NCI-H1436 (cell line): ENCODE measurements at regions not wholly inside any gene's neighbourhood (a gene's known extent, or its start where the extent isn't known, plus 50 kb on each side); places are given as distances from the start of the nearest gene placed in this dataset.
A peak's percentile ranks its signal among the peaks of the same experiment; 100 is the strongest.
"Not testable (repeated sequence)": the region's sequence is repeated elsewhere in the genome, so short reads cannot be mapped to it uniquely, and the experiment has no call there.

Experiments
- DNase-seq: peaks from one replicate; lab custom pipeline; 2025; lab: John Stamatoyannopoulos, UW

DNA sequence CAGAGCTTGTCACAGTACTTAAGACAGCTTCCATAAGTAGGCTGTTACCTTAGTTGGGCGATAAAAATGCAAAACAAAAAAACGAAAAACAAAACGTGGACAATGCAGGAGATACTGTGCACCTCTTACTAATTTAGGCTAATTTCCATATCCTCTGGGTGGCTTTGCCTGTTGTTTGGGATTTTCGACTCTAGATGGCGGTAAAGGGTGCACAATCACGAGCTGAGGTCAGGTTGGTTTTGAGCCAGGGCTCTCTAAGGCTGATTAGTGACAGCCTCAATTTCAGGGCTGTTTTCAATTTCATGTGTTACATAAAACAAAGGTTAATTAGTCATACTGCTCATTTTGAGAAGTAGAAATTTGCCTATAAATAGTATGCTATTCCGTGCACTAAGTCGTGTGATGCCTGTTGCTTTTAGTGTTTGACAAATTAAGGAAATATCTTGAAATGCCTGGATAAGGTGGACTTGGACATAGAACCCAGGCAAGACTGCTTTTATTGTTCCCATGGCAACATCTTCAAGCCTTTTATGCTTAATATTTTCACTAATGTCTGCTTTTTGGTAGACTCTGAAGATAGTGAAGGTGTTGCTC lies 493.1 kb downstream of the SOCS6 start:
- peak; percentile 27 for DNase-seq

DNA sequence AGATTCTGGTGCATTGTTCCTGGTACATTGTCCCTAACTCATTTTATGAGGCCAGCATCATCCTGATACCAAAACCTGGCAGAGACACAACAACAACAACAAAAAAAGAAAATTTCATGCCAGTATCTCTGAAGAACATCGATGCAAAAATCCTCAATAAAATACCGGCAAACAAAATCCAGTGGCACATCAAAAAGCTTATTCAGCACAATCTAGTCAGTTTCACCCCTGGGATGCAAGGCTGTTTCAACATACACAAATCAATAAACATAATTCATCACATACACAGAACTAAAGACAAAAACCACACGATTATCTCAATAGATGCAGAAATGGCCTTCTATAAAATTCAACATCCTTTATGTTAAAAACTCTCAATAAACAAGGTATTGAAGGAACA lies 477.4 kb downstream of the SOCS6 start:
- DNase-seq: not testable (repeated sequence)

DNA sequence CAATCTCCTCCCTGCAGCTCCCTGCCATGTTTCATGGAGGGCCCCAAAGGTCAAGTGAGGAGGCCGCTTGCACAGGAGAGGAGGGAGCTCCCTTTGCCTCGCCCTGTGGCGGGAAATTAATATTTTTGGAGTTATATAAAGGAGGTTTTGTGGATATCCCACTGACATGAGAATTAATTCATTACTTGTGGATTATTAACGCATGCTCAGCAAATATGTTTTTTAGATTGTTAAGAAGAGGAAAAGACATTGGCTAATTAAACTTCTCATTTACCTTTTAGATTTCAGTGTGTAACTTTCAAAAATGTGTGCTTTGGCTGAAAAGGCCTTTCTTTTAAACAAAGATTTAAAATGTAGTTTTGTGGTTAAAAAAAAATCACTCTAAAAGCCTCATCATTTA lies 474.0 kb downstream of the SOCS6 start:
- DNase-seq: no peak

DNA sequence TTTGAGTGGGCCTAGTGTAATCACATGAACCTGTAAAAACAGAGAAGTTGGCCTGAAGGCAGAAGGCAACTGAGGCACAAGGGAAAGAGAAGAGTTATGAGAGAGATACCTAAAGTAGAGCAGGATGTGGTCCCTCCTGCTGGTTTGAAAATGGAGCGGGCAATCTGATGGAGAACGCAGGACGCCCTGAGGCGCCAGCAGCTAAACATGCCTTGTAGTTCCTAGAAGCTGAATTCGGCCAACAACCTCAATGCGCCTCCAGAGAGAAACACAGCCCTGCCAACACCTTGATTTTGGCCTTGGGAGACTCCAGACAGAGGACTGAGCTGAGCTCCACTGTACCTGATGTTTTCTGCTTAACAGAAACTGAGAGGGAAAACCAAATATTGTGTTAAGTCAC lies 469.9 kb downstream of the SOCS6 start:
- no peak for DNase-seq

DNA sequence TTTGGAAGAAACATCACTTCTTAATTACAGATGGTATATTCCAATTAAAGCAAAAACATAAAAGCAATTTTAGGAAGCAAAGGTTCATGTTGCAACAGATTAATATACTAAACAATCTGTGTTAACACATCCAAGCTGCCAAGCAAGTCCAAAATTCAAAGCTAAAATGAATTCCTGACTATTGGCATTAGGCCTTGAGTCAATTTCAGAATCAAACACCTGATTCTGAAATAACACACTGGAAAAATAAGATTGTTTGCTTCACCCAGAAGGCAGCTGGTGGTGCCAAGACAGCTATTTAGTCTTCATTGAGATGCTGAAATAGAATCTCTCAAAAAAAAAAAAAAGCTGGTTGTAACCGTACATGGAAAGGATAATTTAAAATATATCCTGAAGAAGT lies 465.6 kb downstream of the SOCS6 start:
- DNase-seq: no peak

DNA sequence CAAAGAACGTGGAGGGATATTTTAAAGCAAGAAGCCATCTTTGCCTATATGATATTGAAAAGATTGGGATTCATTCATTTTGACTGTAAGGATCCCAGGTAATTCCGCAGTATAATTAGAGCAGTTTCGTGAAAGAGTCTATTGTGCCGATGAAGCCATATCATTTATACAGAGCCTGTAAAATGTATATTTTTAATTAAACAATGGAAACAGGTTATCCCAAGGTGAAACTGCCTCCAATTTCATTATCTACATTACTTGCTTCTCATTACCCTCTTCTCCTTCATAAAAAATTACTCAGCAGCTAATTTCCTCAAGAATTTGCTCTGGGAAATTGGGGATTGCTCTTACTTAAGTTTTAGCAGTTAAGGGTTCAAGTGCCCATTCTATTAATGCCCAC lies 444.1 kb downstream of the SOCS6 start:
- DNase-seq: no peak

DNA sequence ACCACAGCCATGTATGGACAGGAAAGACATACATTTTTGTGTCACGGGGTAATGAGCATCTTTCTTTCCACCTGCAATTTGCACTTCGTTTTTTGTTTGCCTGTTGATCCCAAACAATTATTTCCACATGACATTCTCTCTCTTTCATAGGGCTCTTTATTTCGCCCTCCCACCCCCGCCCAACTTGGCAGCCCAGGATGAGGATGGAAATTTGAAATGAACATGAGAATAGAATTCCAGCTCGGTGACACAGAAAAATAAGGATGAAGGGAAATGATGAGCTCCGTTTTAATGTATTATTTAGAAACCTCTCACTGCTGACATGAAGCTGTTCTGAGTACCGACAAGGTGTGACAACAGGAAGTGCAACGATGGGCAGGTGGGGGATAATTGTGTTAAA lies 443.3 kb downstream of the SOCS6 start:
- DNase-seq: peak; percentile 40

DNA sequence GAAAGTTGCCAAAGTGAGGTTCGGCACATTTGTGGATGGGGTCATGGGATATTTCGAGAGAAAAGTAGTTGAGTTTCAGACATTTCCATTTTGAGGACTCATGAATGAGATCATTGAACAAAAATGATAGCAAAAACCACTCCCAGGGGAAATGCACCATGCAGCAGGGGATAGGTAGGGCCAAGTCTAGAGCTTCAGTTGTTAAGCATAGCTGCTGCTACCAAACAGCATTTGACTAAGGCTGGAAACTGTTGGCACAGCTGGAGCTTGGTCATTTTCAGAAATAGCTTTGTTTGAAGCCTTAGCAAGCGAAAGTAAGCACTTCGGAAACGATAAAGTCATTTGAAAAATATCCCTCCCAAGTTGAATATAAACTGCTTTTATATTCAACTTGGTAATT lies 431.8 kb downstream of the SOCS6 start:
- DNase-seq: no peak

DNA sequence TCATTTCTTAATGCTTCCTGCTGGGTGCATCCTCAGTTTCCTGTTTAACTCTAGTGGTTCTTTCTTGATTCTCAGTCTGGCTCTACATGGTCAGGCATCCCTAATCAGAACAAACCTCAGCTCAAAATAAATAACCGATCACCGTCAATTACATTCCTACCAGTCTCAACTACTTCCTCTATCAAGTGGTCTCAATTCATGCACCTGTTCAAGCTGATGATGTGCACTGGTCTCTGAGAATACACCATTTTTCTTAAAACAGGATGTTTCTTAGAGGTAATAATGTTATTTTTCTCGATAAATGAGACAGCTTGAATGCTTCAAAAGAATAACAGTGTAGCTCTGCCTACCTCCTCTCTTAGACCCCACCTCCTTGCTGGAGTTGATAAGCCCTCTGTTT lies 420.9 kb downstream of the SOCS6 start:
- no peak for DNase-seq

DNA sequence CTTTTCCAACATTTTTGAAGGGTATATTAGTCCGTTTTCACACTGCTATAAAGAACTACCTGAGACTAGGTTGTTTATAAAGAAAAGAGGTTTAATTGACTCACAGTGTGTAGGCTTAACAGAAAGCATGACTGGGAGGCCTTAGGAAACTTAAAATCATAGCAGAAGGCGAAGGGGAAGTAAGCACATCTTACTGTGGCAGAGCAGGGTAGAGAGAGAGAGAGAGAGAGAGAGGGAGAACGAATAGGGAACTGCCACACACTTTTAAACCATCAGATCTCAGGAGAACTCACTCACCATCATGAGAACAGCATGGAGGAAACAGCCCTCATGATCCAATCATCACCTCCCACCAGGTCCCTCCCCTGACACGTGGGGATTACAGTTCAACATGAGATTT lies 420.3 kb downstream of the SOCS6 start:
- no peak for DNase-seq

DNA sequence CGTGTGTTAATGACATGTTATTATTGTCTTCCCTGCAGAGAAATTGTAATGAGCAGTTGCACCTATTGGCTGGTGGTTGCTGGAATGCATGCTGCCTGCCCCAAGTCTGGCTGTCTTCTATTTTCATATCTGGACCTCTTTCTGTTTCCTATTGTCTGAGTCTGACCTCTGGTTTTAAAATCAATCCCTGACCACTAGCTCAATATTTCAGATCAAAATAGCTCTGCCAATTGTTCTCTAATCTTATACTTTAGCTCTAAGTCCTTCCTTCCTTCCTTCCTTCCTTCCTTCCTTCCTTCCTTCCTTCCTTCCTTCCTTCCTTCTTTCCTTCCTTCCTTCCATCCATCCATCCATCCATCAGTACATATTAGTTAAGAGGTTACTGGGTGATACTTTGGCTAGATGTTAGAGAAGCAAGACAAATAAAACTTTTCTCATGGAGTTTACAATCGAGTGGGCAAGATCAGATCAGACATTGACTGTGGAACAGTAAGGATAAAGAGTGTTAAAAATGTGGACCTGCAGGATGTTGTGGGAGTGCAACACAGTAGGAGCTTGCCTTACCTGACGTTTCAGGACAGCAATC lies 417.1 kb downstream of the SOCS6 start:
- no peak for DNase-seq

DNA sequence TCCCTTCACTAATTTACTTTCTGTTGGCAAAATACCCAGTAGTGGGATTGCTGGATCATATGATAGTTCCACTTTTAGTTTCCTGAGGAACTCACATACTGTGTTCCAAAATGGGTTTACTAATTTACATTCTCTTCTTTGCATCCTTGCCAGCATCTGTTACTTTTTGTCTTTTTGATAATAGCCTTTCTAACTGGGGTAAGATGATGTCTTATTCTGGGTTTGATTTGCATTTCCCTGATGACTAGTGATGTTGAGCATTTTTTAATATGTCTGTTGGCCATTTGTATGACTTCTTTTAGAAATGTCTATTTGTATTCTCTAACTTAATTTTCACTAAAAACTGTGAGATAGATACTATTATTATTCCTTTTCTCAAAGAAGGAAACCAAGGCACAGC lies 411.7 kb downstream of the SOCS6 start:
- DNase-seq: no peak

DNA sequence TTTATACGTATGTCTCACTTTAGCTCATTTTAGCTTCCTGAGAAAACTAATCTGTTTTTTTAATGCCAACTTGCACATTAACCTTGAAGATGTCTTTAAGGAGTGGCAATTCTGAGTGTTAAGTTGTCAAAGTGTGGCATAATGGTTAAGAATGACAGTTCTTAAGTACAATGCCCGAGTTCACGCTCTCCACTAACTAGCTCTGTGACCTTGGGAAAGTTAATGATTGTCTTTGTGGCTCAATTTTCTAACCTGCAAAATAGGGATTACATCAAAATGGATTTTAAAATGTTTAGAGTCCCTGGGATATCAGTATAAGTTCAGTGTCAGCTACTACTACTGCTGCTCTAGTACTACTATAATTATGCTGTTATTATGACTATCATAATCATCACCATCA lies 409.7 kb downstream of the SOCS6 start:
- no peak for DNase-seq

DNA sequence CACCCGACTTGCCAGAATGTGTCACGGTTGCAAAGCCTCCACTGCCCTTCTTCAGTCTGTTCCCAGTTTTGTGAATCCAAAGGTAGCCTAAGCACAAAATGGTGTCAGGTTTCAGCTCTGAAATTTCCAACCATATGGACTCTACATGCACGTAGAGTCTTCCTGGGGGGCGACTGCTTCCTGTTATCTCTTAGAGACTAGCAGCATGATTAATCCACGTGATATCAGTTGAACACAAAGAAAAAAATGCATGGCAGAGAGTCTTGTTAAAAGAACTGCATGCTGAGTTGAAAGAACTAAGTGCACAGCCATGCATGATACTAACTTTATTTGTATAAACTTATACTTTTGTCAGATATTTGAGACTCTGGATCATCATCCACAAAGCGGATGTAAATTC lies 404.4 kb downstream of the SOCS6 start:
- DNase-seq: no peak

DNA sequence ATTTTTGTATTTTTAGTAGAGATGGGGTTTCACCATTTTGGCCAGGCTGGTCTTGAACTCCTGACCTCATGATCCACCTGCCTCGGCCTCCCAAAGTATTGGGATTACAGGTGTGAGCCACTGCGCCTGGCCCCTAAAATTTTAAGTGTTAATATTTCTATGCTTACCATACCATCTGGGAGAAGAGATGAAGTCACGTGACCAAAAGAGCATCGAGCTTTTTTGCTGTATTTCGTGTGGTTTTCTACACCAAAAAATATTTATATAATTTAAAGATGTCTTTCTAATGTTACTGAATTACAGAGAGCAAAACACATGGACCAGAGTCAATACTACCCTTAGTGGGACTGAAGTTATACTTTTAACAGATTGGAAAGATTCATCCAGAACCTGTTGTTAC lies 400.9 kb downstream of the SOCS6 start:
- DNase-seq: not testable (repeated sequence)

DNA sequence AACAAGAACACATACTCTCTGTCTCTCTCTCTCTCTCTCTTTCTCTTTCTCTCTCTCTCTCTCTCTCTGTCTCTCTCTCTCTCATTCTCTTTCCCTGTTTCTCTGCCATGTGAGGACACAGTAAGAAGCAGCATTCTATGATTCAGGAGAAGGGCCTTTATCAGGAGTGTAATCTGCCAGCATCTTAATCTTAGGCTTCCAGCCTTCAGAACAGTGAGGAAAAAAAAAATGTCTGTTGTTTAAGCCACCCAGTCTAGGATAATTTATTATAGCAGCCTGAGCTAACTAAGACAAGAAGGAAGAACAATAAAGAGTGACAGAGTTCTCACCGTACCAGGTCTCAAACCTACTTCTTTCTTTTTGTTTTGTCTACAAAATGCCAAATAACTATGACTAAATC lies 399.4 kb downstream of the SOCS6 start:
- no peak for DNase-seq

DNA sequence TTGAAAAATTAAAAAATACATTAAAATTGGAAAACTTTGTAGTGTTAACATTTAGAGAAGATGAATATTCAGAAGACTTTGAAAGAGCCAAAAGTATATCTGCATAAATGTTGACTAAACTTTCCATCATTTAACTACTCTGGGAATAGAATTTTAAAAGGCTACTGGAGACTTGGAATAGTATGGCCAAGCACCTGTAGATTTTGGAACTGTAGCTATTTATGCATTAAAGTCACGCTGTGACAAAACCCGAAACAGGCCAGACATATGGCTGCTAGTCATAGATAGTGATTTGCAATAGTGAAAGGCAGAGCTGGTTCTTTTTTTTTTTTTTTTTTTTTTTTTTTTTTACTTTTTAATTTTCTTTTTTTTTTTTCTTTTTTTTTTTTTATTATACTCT lies 396.0 kb downstream of the SOCS6 start:
- no peak for DNase-seq

DNA sequence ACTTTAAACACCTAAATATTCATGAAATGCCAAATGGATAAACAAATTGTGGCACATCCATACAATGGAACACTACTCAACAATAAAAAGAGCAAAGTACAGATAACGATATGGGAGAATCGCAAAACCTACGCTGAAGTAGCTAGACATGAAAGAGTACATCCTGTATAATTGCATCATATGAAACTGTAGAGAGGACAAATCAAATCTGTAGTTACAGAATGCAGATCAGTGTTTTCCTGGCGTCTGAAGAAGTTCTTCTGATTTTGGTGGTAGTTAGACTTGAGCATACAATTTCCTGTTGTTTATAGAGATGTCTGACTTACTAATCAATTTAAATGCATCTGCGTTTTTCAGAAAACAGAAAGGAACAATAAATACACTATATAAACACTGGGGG lies 394.4 kb downstream of the SOCS6 start:
- DNase-seq: no peak

DNA sequence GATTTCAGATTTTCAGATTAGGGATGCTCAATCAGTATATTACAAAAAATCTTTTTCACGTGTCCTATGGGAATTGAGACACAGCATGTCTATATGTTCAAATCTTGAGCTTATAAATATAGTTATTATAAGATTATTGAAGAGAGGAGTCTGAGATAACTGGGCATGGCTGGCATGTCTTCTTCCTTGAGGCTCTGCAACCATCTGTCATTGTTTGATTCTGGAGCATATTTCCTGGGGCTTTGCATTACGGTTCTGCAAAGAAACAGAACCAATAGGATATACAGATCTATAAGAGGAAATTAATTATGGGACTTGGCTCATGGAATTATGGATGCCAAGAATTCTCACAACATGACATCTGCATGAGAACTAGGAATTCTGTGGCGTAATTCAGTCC lies 386.1 kb downstream of the SOCS6 start:
- DNase-seq: no peak

DNA sequence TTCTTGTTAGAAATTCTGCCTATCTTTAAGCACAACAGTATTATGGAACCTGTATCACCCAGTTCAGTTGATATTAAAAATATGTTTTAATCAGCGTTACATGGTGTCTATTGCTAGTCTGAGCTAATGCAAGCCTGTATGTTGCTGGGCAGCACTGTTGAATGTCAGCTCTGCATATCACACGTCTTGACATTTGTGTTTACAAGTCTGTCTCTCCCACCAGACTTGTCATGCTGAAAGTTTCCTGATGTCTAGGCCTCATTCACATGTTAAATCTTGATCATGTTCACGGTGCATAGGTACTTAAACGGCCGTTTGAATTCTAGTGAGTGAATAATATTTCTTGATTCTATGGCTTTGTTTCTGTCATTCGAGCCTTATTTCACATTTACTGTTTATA lies 385.0 kb downstream of the SOCS6 start:
- no peak for DNase-seq

DNA sequence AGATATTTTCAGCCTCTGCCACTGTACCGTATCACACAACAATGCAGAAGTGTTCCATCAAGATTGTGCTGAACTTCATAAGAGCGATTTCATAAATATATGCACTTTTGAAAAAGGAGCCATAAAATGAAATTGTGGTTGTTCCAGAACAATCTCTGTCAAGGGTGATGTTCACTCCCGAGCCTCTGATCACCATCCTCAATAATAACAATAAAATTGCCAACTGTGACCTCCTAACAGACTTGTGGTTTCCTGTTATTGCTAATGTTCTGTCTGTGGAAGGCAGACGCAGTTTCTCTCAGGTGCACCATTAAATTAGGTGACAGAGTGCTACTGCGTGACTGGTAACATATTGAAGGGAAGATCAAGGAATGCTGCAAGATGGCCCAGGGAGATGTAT lies 383.7 kb downstream of the SOCS6 start:
- no peak for DNase-seq

DNA sequence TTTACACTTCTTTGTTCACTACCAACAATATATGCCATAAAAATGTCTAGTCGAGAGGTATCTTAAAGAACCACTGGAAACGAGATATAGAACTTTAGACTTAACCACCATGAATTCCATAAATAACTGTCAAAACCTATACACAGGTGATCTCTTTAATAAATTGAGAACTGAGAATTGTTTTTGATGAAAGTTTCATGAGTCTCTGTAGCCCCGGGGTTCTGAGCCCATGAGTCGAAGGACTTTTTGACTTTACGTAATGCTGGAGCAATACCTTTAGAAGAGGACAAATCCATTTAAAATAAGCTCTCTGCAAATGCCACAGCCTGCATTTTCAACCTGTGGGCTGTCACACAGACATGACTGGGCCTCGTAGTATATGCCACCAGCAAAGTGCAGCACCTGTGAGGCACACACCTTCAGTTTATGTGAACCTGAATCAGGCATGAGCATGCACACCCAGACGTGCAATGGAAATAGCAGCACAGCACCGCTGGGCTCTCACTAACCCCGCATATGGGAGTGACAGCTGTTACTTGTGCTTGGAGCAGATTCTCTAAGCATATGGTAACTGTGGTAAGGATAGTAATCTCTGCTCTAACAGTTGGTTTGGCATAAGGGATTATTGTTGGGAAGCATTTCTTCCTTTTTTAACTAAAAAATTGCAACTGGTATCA lies 383.2 kb downstream of the SOCS6 start:
- no peak for DNase-seq

DNA sequence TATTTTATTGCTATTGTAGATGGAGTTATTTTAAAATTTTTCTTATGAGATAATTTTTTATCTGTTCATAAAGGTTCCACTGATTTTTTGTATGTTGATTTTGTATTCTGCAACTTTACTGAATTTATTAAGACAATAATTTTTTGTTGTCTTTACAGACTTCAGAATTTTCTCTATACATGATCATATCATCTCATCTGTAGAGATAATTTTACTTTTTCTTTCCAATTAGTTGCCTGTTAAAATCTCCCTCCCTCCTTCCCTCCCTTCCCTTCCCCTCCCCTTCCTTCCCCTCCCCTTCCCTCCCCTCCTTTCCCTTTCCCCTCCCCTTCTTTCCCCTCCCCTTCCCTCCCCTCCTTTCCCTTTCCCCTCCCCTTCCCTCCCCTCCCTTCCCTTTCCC lies 378.1 kb downstream of the SOCS6 start:
- no peak for DNase-seq

DNA sequence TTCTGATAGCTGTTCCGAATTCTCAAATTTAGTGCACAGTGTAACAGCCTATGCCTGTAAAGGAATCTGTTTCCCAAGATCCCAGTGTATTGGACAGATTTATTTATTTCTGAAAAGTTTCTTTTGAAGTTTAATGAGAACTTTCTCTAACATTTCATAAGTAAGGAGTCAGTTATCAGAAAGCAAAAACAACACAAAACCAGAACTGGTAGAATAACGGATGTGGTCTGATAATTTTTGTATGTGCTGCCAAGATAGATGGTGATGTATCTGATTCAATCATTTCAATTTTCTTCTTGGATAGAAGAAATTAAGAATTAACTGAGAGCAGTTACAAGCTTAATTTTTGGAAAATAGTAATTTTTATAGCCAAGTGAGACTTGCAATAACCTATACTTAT lies 374.3 kb downstream of the SOCS6 start:
- DNase-seq: no peak
